ENCODE measurements at regions not wholly inside any gene's neighbourhood (a gene's known extent, or its start where the extent isn't known, plus 50 kb on each side); places are given as distances from the start of the nearest gene placed in this dataset.

GRCh38 chr20:60269573-60270162, 311.4 kb downstream of the CDH26 start:
- no peak for DNase-seq
- H2AK5ac ChIP-seq (ENCODE audit: low read length), result no peak overlapping the region
- peaks cover 3% of the 10 kb centered on the region for H3K9me3 ChIP-seq (ENCODE audit: insufficient read depth, low read depth, low read length)
- H2BK12ac ChIP-seq (ENCODE audit: low read length), result no peak overlapping the region
- H3K36me3 ChIP-seq (ENCODE audit: control insufficient read depth in 1 of 2, insufficient read depth in 2 of 2, low read length in 2 of 2), result no peaks in the 10 kb centered on the region
- no peak overlapping the region for H3K4me3 ChIP-seq (ENCODE audit: low read depth, low read length)
- WGBS (ENCODE audit: extremely low coverage, insufficient coverage, insufficient read length), result no CpG with 5 or more reads among the region's 7 CpGs
- H2AFZ ChIP-seq (ENCODE audit: insufficient read depth, low read length, poor library complexity), result no peak overlapping the region
- no peak overlapping the region for H3K23ac ChIP-seq (ENCODE audit: low read length)
- H3K14ac ChIP-seq (ENCODE audit: low read length), result no peak overlapping the region
- no peak overlapping the region for H4K91ac ChIP-seq (ENCODE audit: low read depth, low read length)
- H3K4ac ChIP-seq (ENCODE audit: low read depth, low read length), result no peak overlapping the region
- no peak overlapping the region for H4K8ac ChIP-seq (ENCODE audit: low read depth, low read length)
- no peak overlapping the region for H3K9ac ChIP-seq (ENCODE audit: low read length)
- H3K18ac ChIP-seq (ENCODE audit: low read length), result no peak overlapping the region
- no peaks in the 10 kb centered on the region for H3K4me1 ChIP-seq (ENCODE audit: control insufficient read depth in 1 of 2, insufficient read depth in 2 of 2, low read length in 2 of 2)
- H3K79me1 ChIP-seq (ENCODE audit: low read length), result no peaks in the 10 kb centered on the region
- no peak overlapping the region for H2BK5ac ChIP-seq (ENCODE audit: low read depth, low read length, poor library complexity)
- no peak overlapping the region for H2BK120ac ChIP-seq (ENCODE audit: insufficient read depth, low read length, poor library complexity)
- H3K27me3 ChIP-seq (ENCODE audit: insufficient read depth, low read length), result no peaks in the 10 kb centered on the region
- H3K27ac ChIP-seq (ENCODE audit: low read depth, low read length), result no peak overlapping the region
- no peak overlapping the region for H3K4me2 ChIP-seq (ENCODE audit: low read length)
- H4K12ac ChIP-seq (ENCODE audit: low read depth, low read length), result no peak overlapping the region
- H3K79me2 ChIP-seq (ENCODE audit: control insufficient read depth, insufficient read depth, low read length, poor library complexity), result no peaks in the 10 kb centered on the region

GRCh38 chr20:60270341-60270740, 312.1 kb downstream of the CDH26 start:
- WGBS (ENCODE audit: extremely low coverage, insufficient coverage, insufficient read length), result no CpG with 5 or more reads among the region's 4 CpGs
- no peaks in the 10 kb centered on the region for H3K4me1 ChIP-seq (ENCODE audit: control insufficient read depth in 1 of 2, insufficient read depth in 2 of 2, low read length in 2 of 2)
- no peak overlapping the region for H4K8ac ChIP-seq (ENCODE audit: low read depth, low read length)
- H3K18ac ChIP-seq (ENCODE audit: low read length), result no peak overlapping the region
- no peak overlapping the region for H3K4ac ChIP-seq (ENCODE audit: low read depth, low read length)
- no peaks in the 10 kb centered on the region for H3K36me3 ChIP-seq (ENCODE audit: control insufficient read depth in 1 of 2, insufficient read depth in 2 of 2, low read length in 2 of 2)
- no peak overlapping the region for H3K27ac ChIP-seq (ENCODE audit: low read depth, low read length)
- no peak overlapping the region for H4K91ac ChIP-seq (ENCODE audit: low read depth, low read length)
- H4K12ac ChIP-seq (ENCODE audit: low read depth, low read length), result no peak overlapping the region
- H3K14ac ChIP-seq (ENCODE audit: low read length), result no peak overlapping the region
- H2BK120ac ChIP-seq (ENCODE audit: insufficient read depth, low read length, poor library complexity), result no peak overlapping the region
- H2BK12ac ChIP-seq (ENCODE audit: low read length), result no peak overlapping the region
- no peaks in the 10 kb centered on the region for H3K27me3 ChIP-seq (ENCODE audit: insufficient read depth, low read length)
- H3K9me3 ChIP-seq (ENCODE audit: insufficient read depth, low read depth, low read length), result peaks cover 3% of the 10 kb centered on the region
- no peaks in the 10 kb centered on the region for H3K79me2 ChIP-seq (ENCODE audit: control insufficient read depth, insufficient read depth, low read length, poor library complexity)
- no peak for DNase-seq
- no peak overlapping the region for H3K9ac ChIP-seq (ENCODE audit: low read length)
- no peak overlapping the region for H3K4me2 ChIP-seq (ENCODE audit: low read length)
- H2AFZ ChIP-seq (ENCODE audit: insufficient read depth, low read length, poor library complexity), result no peak overlapping the region
- H3K23ac ChIP-seq (ENCODE audit: low read length), result no peak overlapping the region
- H3K79me1 ChIP-seq (ENCODE audit: low read length), result no peaks in the 10 kb centered on the region
- no peak overlapping the region for H2BK5ac ChIP-seq (ENCODE audit: low read depth, low read length, poor library complexity)
- no peak overlapping the region for H2AK5ac ChIP-seq (ENCODE audit: low read length)
- H3K4me3 ChIP-seq (ENCODE audit: low read depth, low read length), result no peak overlapping the region

GRCh38 chr20:60271597-60271996, 313.4 kb downstream of the CDH26 start:
- no peak overlapping the region for H2BK12ac ChIP-seq (ENCODE audit: low read length)

GRCh38 chr20:60272790-60273189, 314.6 kb downstream of the CDH26 start:
- Histone ChIP-seq H3K4me1 (ENCODE audit: control insufficient read depth in 1 of 2, insufficient read depth in 2 of 2, low read length in 2 of 2) (no peaks in the 10 kb centered on the region), H2BK120ac (ENCODE audit: insufficient read depth, low read length, poor library complexity) (no peak overlapping the region), H2BK12ac (ENCODE audit: low read length) (no peak overlapping the region), H3K4ac (ENCODE audit: low read depth, low read length) (no peak overlapping the region), H4K8ac (ENCODE audit: low read depth, low read length) (no peak overlapping the region), H3K79me2 (ENCODE audit: control insufficient read depth, insufficient read depth, low read length, poor library complexity) (no peaks in the 10 kb centered on the region), H3K9me3 (ENCODE audit: insufficient read depth, low read depth, low read length) (peaks cover 4% of the 10 kb centered on the region), H3K36me3 (ENCODE audit: control insufficient read depth in 1 of 2, insufficient read depth in 2 of 2, low read length in 2 of 2) (no peaks in the 10 kb centered on the region), H3K4me3 (ENCODE audit: low read depth, low read length) (no peak overlapping the region), H2BK5ac (ENCODE audit: low read depth, low read length, poor library complexity) (no peak overlapping the region), H3K27ac (ENCODE audit: low read depth, low read length) (no peak overlapping the region), H3K23ac (ENCODE audit: low read length) (no peak overlapping the region), H3K18ac (ENCODE audit: low read length) (no peak overlapping the region), H3K27me3 (ENCODE audit: insufficient read depth, low read length) (no peaks in the 10 kb centered on the region), H3K14ac (ENCODE audit: low read length) (no peak overlapping the region), H2AFZ (ENCODE audit: insufficient read depth, low read length, poor library complexity) (no peak overlapping the region), H3K4me2 (ENCODE audit: low read length) (no peak overlapping the region), H4K12ac (ENCODE audit: low read depth, low read length) (no peak overlapping the region), H3K79me1 (ENCODE audit: low read length) (no peaks in the 10 kb centered on the region), H2AK5ac (ENCODE audit: low read length) (no peak overlapping the region), H3K9ac (ENCODE audit: low read length) (no peak overlapping the region), H4K91ac (ENCODE audit: low read depth, low read length) (no peak overlapping the region)
- peak; percentile 17 to 70 for DNase-seq
- WGBS (ENCODE audit: extremely low coverage, insufficient coverage, insufficient read length), result no CpG with 5 or more reads among the region's 6 CpGs

More at GRCh38 chr20:60271597-60271996, 313.4 kb downstream of the CDH26 start:
- H4K91ac ChIP-seq (ENCODE audit: low read depth, low read length), result no peak overlapping the region
- peak; percentile 7 to 34 for DNase-seq
- no peak overlapping the region for H3K14ac ChIP-seq (ENCODE audit: low read length)
- no peak overlapping the region for H3K4me2 ChIP-seq (ENCODE audit: low read length)
- H3K79me2 ChIP-seq (ENCODE audit: control insufficient read depth, insufficient read depth, low read length, poor library complexity), result no peaks in the 10 kb centered on the region
- H3K4me1 ChIP-seq (ENCODE audit: control insufficient read depth in 1 of 2, insufficient read depth in 2 of 2, low read length in 2 of 2), result no peaks in the 10 kb centered on the region
- peaks cover 3% of the 10 kb centered on the region for H3K9me3 ChIP-seq (ENCODE audit: insufficient read depth, low read depth, low read length)
- H3K27ac ChIP-seq (ENCODE audit: low read depth, low read length), result no peak overlapping the region
- no peak overlapping the region for H4K8ac ChIP-seq (ENCODE audit: low read depth, low read length)
- H2BK5ac ChIP-seq (ENCODE audit: low read depth, low read length, poor library complexity), result no peak overlapping the region
- no peak overlapping the region for H2AFZ ChIP-seq (ENCODE audit: insufficient read depth, low read length, poor library complexity)
- H3K23ac ChIP-seq (ENCODE audit: low read length), result no peak overlapping the region
- H3K18ac ChIP-seq (ENCODE audit: low read length), result no peak overlapping the region
- no peak overlapping the region for H3K4ac ChIP-seq (ENCODE audit: low read depth, low read length)
- no peak overlapping the region for H3K9ac ChIP-seq (ENCODE audit: low read length)
- H3K36me3 ChIP-seq (ENCODE audit: control insufficient read depth in 1 of 2, insufficient read depth in 2 of 2, low read length in 2 of 2), result no peaks in the 10 kb centered on the region
- no peak overlapping the region for H4K12ac ChIP-seq (ENCODE audit: low read depth, low read length)
- no peaks in the 10 kb centered on the region for H3K79me1 ChIP-seq (ENCODE audit: low read length)
- H3K27me3 ChIP-seq (ENCODE audit: insufficient read depth, low read length), result no peaks in the 10 kb centered on the region
- no peak overlapping the region for H2AK5ac ChIP-seq (ENCODE audit: low read length)
- no peak overlapping the region for H3K4me3 ChIP-seq (ENCODE audit: low read depth, low read length)
- no peak overlapping the region for H2BK120ac ChIP-seq (ENCODE audit: insufficient read depth, low read length, poor library complexity)
- no CpG with 5 or more reads among the region's 2 CpGs for WGBS (ENCODE audit: extremely low coverage, insufficient coverage, insufficient read length)
